A549 (cell line): ENCODE measurements at regions not wholly inside any gene's neighbourhood (a gene's known extent, or its start where the extent isn't known, plus 50 kb on each side); places are given as distances from the start of the nearest gene placed in this dataset.
A peak's percentile ranks its signal among the peaks of the same experiment; 100 is the strongest.

ENCODE experiments used
- ATAC-seq, 2 experiments: fragments of 200-7000 bp in 1 of 2; fragments of >200 bp in 1 of 2; cut with Nextera tagmentation in 1 of 2; cut with Tn5 transposase in 1 of 2; 3 replicates each; pipeline versions ENCODE4 v1.8.0 to v1.9.1; 2018 to 2020; ENCODE audit warnings: mild to moderate bottlenecking in 1 of 2, moderate library complexity in 1 of 2
- CTCF ChIA-PET: fragments of 300-600 bp; sonication (Branson Sonifier 250); formaldehyde crosslinking; extraction: SDS; loops from one replicate; lab custom pipeline; 2021; ENCODE audit warnings: antibody characterized with exemption, inconsistent platforms; lab: Yijun Ruan, JAX
- POLR2A ChIA-PET: fragments of 350-600 bp; formaldehyde crosslinking; extraction: SDS; loops from one replicate; lab custom pipeline; 2021; ENCODE audit warnings: antibody characterized with exemption, inconsistent platforms; lab: Yijun Ruan, JAX
- DNase-seq, 2 experiments: peaks; one replicate each; pipeline versions ENCODE4 v3.0.0 to v3.0.0-alpha.2; 2011 to 2016; ENCODE audit warnings: low read depth in 1 of 2, low spot score in 1 of 2
- FAIRE-seq: peaks from 2 replicates; lab custom pipeline; 2011; peaks lifted over from hg19 to GRCh38; lab: Jason Lieb, UNC
- H3K27ac ChIP-seq, 2 experiments: fragments of >200 bp; sonication (Bioruptor Twin); formaldehyde crosslinking; 3 replicates each; pipeline ENCODE4 v1.5.1; 2016 to 2017
- H3K4me1 ChIP-seq: fragments of >200 bp; sonication (Bioruptor Twin); formaldehyde crosslinking; 3 replicates; pipeline ENCODE4 v1.6.1; 2016
- H3K4me2 ChIP-seq: fragments of >200 bp; sonication (Bioruptor Twin); formaldehyde crosslinking; 3 replicates; pipeline ENCODE4 v1.6.1; 2016
- H3K4me3 ChIP-seq: fragments of >200 bp; sonication (Bioruptor Twin); formaldehyde crosslinking; 3 replicates; pipeline ENCODE4 v1.5.1; 2016
- H3K9me3 ChIP-seq: fragments of >200 bp; sonication (Bioruptor Twin); formaldehyde crosslinking; 3 replicates; pipeline ENCODE4 v1.6.1; 2016
- BHLHE40 ChIP-seq: IDR thresholded peaks from 2 replicates; pipeline ENCODE4 v1.6.1; 2012; ENCODE audit warnings: low read depth, low read length, inconsistent platforms
- CBX8 ChIP-seq: fragments of 200-600 bp; sonication (generic); IDR thresholded peaks from 2 replicates; pipeline ENCODE4 v1.6.1; 2016
- EHF ChIP-seq: fragments of 250-450 bp; sonication (Bioruptor Pico); IDR thresholded peaks from 2 replicates; pipeline ENCODE4 v1.5.0; 2020; ENCODE audit warnings: mild to moderate bottlenecking
- EP300 ChIP-seq, 2 experiments: fragments of >200 bp; sonication (Bioruptor Twin); formaldehyde crosslinking; IDR thresholded peaks; 2 replicates in 1 of 2; 3 replicates in 1 of 2; pipeline ENCODE4 v1.6.1; 2016 to 2017
- ESRRA ChIP-seq: fragments of 150-350 bp; IDR thresholded peaks from 2 replicates; pipeline ENCODE4 v1.6.1; 2014; ENCODE audit warnings: mild to moderate bottlenecking, low read length, borderline replicate concordance
- FOSB ChIP-seq: fragments of 250-450 bp; sonication (Bioruptor Pico); IDR thresholded peaks from 2 replicates; pipeline ENCODE4 v1.5.0; 2020; ENCODE audit warnings: mild to moderate bottlenecking, moderate library complexity
- FOSL2 ChIP-seq, 2 experiments: fragments of 450-650 bp in 1 of 2; fragments of >200 bp in 1 of 2; sonication (Bioruptor Twin) in 1 of 2; formaldehyde crosslinking; IDR thresholded peaks; 2 replicates each; pipeline versions ENCODE4 v1.5.0 to v1.6.1; 2016 to 2020; ENCODE audit warnings: mild to moderate bottlenecking in 1 of 2, moderate library complexity in 1 of 2
- FOXS1 ChIP-seq: fragments of 250-450 bp; sonication (Bioruptor Pico); IDR thresholded peaks from 2 replicates; pipeline ENCODE4 v1.5.0; 2020; ENCODE audit warnings: mild to moderate bottlenecking, moderate library complexity
- GATA3 ChIP-seq: IDR thresholded peaks from 2 replicates; pipeline ENCODE4 v1.6.1; 2012; ENCODE audit warnings: borderline replicate concordance
- HDAC2 ChIP-seq: fragments of 200-600 bp; sonication (generic); IDR thresholded peaks from 2 replicates; pipeline ENCODE4 v1.6.1; 2016
- HOXB13 ChIP-seq: fragments of 250-450 bp; sonication (Bioruptor Pico); IDR thresholded peaks from 2 replicates; pipeline ENCODE4 v1.5.0; 2020; ENCODE audit warnings: low read depth, mild to moderate bottlenecking, moderate library complexity
- HOXB5 ChIP-seq: fragments of 250-450 bp; sonication (Bioruptor Pico); IDR thresholded peaks from 2 replicates; pipeline ENCODE4 v1.5.0; 2020; ENCODE audit warnings: mild to moderate bottlenecking, moderate library complexity
- JUN ChIP-seq, 2 experiments: fragments of >200 bp; sonication (Bioruptor Twin); formaldehyde crosslinking; IDR thresholded peaks; 2 replicates in 1 of 2; 3 replicates in 1 of 2; pipeline ENCODE4 v1.6.1; 2016 to 2017
- POLR2A ChIP-seq: IDR thresholded peaks from 2 replicates; pipeline ENCODE4 v1.6.1; 2012; ENCODE audit warnings: mild to moderate bottlenecking, low read length
- RCOR1 ChIP-seq: fragments of 150-350 bp; IDR thresholded peaks from 2 replicates; pipeline ENCODE4 v1.6.1; 2014; ENCODE audit warnings: antibody characterized with exemption, low read length, low read depth
- TFCP2L1 ChIP-seq: fragments of 250-450 bp; sonication (Bioruptor Pico); IDR thresholded peaks from 2 replicates; pipeline ENCODE4 v1.5.0; 2021; ENCODE audit warnings: mild to moderate bottlenecking
- ZC3H11A ChIP-seq: fragments of 450-650 bp; IDR thresholded peaks from 2 replicates; pipeline ENCODE4 v1.6.1; 2014; ENCODE audit warnings: antibody characterized with exemption, mild to moderate bottlenecking
- ZNF302 ChIP-seq: fragments of 250-450 bp; sonication (Bioruptor Pico); IDR thresholded peaks from 2 replicates; pipeline ENCODE4 v1.9.0; 2021; ENCODE audit warnings: inconsistent platforms, mild to moderate bottlenecking, moderate library complexity
- WGBS: methylation state at CpG from one replicate; pipeline ENCODE4 v1.1.6; 2017; ENCODE audit errors: missing lambda C conversion rate; 5-methylcytosine and 5-hydroxymethylcytosine counted together
- TF ChIP-seq, protein P1 (sequence below): fragments of >200 bp; sonication (Bioruptor Twin); formaldehyde crosslinking; IDR thresholded peaks from 3 replicates; pipeline ENCODE4 v1.5.1; 2016
- TF ChIP-seq, protein P2 (sequence below): fragments of 450-650 bp; IDR thresholded peaks from 2 replicates; pipeline ENCODE4 v1.6.1; 2014; ENCODE audit warnings: antibody characterized with exemption
- TF ChIP-seq, protein P3 (sequence below): fragments of >200 bp; sonication (Bioruptor Twin); formaldehyde crosslinking; IDR thresholded peaks from 2 replicates; pipeline ENCODE4 v1.6.1; 2016
- TF ChIP-seq, protein P4 (sequence below): fragments of 250-450 bp; sonication (Bioruptor Pico); IDR thresholded peaks from 2 replicates; pipeline ENCODE4 v1.5.0; 2020; ENCODE audit warnings: low read depth, mild to moderate bottlenecking, moderate library complexity
- TF ChIP-seq, protein P5 (sequence below): fragments of >200 bp; sonication (Bioruptor Twin); formaldehyde crosslinking; IDR thresholded peaks from 3 replicates; pipeline ENCODE4 v1.6.1; 2016
- TF ChIP-seq, protein P6 (sequence below): IDR thresholded peaks from 2 replicates; pipeline ENCODE4 v1.6.1; 2012
- TF ChIP-seq, protein P7 (sequence below): IDR thresholded peaks from 2 replicates; pipeline ENCODE4 v1.6.1; 2012; ENCODE audit warnings: low read depth, borderline replicate concordance
- TF ChIP-seq, protein P8 (sequence below): fragments of 150-350 bp; IDR thresholded peaks from 2 replicates; pipeline ENCODE4 v1.6.1; 2014; ENCODE audit warnings: low read depth, mild to moderate bottlenecking, low read length

DNA sequence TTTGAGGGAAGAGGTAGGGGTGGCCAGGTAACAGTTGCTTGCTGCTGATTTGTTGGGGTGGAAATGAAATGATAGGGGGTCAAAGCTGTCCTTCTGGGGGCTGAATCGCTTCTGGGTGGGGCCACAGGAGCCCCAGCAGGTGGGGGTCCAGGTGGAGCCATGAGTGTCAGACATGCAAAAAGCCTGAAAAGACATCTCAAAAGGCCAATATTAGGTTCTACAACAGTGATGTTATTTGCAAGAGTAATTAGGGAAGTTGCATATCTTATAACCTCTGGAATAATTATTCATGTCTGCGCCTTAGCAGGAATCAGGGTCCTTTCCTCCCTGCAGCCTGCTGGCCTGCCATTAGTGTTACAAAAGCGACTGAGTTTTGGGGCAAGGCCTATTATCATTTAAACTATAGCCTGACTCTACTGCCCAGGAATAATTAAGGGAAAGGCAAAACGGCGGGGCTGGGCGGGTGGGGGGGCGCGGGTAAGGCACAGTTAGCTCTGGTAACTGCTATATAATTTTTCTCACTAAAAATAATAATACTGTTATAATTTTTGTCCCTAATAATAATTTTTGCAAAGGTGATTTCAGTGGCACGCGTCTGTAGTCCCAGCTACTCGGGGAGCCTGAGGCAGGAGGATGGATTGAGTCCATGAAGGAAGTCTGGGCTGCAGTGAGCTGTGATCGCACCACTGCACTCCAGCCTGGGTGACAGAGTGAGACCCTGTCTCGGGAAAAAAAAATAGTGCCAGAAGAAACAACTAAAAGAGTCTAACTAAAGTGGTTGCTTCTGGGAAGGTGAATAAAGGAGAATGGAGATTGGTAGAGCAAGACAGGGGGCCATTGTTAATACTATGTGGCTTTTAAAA is 145.7 kb downstream of the MAGEB17 start:
- H3K4me1 ChIP-seq = no peaks in the 10 kb centered on the region
- FAIRE-seq (no peak), ATAC-seq (no peak)
- H3K9me3 ChIP-seq = no peaks in the 10 kb centered on the region
- H3K4me2 ChIP-seq = no peak overlapping the region
- WGBS = 52% methylated on average over 13 of the region's 13 CpGs
- H3K27ac ChIP-seq = no peak overlapping the region
- TF ChIP-seq, protein P1, sequence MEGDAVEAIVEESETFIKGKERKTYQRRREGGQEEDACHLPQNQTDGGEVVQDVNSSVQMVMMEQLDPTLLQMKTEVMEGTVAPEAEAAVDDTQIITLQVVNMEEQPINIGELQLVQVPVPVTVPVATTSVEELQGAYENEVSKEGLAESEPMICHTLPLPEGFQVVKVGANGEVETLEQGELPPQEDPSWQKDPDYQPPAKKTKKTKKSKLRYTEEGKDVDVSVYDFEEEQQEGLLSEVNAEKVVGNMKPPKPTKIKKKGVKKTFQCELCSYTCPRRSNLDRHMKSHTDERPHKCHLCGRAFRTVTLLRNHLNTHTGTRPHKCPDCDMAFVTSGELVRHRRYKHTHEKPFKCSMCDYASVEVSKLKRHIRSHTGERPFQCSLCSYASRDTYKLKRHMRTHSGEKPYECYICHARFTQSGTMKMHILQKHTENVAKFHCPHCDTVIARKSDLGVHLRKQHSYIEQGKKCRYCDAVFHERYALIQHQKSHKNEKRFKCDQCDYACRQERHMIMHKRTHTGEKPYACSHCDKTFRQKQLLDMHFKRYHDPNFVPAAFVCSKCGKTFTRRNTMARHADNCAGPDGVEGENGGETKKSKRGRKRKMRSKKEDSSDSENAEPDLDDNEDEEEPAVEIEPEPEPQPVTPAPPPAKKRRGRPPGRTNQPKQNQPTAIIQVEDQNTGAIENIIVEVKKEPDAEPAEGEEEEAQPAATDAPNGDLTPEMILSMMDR = no peak
- TF ChIP-seq FOSL2 (IDR thresholded peaks at IDR 0.05) = no peak
- no peak for TF ChIP-seq FOSL2 (CRISPR knock-in tag; IDR thresholded peaks at IDR 0.05)
- no peak for TF ChIP-seq TFCP2L1
- TF ChIP-seq, protein P2, sequence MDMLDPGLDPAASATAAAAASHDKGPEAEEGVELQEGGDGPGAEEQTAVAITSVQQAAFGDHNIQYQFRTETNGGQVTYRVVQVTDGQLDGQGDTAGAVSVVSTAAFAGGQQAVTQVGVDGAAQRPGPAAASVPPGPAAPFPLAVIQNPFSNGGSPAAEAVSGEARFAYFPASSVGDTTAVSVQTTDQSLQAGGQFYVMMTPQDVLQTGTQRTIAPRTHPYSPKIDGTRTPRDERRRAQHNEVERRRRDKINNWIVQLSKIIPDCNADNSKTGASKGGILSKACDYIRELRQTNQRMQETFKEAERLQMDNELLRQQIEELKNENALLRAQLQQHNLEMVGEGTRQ = no peak
- TF ChIP-seq, protein P3, sequence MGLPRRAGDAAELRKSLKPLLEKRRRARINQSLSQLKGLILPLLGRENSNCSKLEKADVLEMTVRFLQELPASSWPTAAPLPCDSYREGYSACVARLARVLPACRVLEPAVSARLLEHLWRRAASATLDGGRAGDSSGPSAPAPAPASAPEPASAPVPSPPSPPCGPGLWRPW = no peak
- TF ChIP-seq ZC3H11A = no peak
- TF ChIP-seq, protein P4, sequence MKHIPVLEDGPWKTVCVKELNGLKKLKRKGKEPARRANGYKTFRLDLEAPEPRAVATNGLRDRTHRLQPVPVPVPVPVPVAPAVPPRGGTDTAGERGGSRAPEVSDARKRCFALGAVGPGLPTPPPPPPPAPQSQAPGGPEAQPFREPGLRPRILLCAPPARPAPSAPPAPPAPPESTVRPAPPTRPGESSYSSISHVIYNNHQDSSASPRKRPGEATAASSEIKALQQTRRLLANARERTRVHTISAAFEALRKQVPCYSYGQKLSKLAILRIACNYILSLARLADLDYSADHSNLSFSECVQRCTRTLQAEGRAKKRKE = no peak
- TF ChIP-seq RCOR1 = no peak
- TF ChIP-seq HOXB5 (CRISPR knock-in tag) = no peak
- TF ChIP-seq, protein P5, sequence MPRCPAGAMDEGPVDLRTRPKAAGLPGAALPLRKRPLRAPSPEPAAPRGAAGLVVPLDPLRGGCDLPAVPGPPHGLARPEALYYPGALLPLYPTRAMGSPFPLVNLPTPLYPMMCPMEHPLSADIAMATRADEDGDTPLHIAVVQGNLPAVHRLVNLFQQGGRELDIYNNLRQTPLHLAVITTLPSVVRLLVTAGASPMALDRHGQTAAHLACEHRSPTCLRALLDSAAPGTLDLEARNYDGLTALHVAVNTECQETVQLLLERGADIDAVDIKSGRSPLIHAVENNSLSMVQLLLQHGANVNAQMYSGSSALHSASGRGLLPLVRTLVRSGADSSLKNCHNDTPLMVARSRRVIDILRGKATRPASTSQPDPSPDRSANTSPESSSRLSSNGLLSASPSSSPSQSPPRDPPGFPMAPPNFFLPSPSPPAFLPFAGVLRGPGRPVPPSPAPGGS = no peak
- TF ChIP-seq EHF (CRISPR knock-in tag) = no peak
- no peak for TF ChIP-seq EP300 (IDR thresholded peaks at IDR 0.05)
- TF ChIP-seq HOXB13 (CRISPR knock-in tag) = no peak
- no peak for TF ChIP-seq ZNF302 (CRISPR knock-in tag)
- no peak for TF ChIP-seq HDAC2
- TF ChIP-seq, protein P6, sequence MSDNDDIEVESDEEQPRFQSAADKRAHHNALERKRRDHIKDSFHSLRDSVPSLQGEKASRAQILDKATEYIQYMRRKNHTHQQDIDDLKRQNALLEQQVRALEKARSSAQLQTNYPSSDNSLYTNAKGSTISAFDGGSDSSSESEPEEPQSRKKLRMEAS = no peak
- TF ChIP-seq, protein P7, sequence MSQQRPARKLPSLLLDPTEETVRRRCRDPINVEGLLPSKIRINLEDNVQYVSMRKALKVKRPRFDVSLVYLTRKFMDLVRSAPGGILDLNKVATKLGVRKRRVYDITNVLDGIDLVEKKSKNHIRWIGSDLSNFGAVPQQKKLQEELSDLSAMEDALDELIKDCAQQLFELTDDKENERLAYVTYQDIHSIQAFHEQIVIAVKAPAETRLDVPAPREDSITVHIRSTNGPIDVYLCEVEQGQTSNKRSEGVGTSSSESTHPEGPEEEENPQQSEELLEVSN = no peak
- no peak for TF ChIP-seq GATA3
- TF ChIP-seq BHLHE40 = no peak
- TF ChIP-seq, all 56 proteins: peak for 0
- DNase-seq = no peak
- CTCF ChIA-PET = no interaction called here
- POLR2A ChIA-PET = no interaction called here
- no peak overlapping the region for H3K4me3 ChIP-seq

DNA sequence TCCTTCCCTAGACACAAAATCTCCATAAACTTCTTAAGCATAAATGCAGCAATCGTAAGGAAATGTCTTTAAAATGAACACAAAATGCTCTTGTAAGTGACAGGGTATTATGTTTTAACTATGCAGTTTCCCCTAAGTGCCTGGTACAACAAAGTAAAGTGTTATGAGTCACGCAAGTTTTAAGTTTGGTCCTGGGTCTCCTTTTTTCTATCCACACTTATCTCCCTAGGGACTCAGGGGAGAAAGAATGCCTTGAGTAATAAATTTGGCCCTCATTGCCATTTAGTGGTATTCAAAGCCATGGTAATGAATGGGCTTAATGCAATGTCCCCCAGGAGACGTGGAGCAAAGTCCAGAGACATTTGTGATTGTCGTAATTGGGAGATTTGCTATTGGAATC is 149.1 kb downstream of the MAGEB17 start:
- Histone ChIP-seq H3K27ac (no peak overlapping the region), H3K4me3 (no peak overlapping the region), H3K4me2 (no peak overlapping the region), H3K4me1 (no peaks in the 10 kb centered on the region), H3K9me3 (no peaks in the 10 kb centered on the region)
- POLR2A ChIA-PET = no interaction called here
- WGBS = 41% methylated on average over 4 of the region's 4 CpGs
- CTCF ChIA-PET = no interaction called here
- ATAC-seq (no peak), FAIRE-seq (peak; percentile 78), DNase-seq (no peak)
- TF ChIP-seq FOSB (CRISPR knock-in tag) (no peak), JUN (IDR thresholded peaks at IDR 0.05) (no peak), CBX8 (no peak), POLR2A (no peak), ESRRA (no peak), FOXS1 (CRISPR knock-in tag) (no peak)
- TF ChIP-seq, protein P8, sequence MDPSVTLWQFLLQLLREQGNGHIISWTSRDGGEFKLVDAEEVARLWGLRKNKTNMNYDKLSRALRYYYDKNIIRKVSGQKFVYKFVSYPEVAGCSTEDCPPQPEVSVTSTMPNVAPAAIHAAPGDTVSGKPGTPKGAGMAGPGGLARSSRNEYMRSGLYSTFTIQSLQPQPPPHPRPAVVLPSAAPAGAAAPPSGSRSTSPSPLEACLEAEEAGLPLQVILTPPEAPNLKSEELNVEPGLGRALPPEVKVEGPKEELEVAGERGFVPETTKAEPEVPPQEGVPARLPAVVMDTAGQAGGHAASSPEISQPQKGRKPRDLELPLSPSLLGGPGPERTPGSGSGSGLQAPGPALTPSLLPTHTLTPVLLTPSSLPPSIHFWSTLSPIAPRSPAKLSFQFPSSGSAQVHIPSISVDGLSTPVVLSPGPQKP = no peak
- TF ChIP-seq, protein P5 = no peak
- TF ChIP-seq, protein P1 = no peak
- TF ChIP-seq, protein P3 = no peak
